HG03378 (cell line): ENCODE measurements at regions not wholly inside any gene's neighbourhood (a gene's known extent, or its start where the extent isn't known, plus 50 kb on each side); places are given as distances from the start of the nearest gene placed in this dataset.

Source experiments
- ATAC-seq: cut with Tn5 transposase; IDR thresholded peaks from one replicate; pipeline ENCODE4 v1.9.1; 2021; ENCODE audit warnings: mild to moderate bottlenecking, moderate library complexity; ENCODE audit not compliant: unreplicated experiment

DNA sequence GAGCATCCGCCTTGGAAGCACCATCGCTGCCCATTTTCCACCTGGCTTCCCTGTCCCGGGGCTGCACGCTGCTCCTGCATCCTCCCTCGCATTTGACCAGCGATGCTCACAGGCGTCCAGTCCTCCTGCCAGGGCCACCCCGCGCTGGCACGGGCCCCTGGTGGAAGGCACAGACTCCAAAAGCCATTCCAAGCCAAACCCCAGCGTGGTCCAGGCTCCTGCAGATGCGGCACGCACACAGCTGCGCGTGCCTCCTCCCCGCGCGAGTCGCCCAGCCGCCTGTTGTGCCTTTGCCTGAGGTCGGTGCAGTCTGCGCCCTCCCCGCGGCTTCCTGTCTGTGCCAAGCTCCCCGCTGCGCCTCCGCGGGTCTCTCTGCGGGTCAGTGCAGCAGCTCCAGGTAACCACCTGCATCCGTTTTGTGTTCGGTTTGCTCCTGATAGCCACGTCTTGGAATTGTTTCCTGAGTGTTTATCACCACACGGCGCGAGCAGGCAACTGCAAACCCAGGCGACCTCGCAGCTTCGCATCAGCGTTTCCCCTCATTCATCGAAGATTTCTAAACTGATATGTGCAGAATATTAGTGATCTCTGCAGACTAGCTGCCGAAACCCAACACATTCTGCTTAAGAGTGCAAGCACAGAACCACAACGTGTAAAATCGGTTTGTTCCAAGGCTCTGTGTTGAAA is 65.2 kb upstream of the SALL3 start:
- no peak for ATAC-seq

DNA sequence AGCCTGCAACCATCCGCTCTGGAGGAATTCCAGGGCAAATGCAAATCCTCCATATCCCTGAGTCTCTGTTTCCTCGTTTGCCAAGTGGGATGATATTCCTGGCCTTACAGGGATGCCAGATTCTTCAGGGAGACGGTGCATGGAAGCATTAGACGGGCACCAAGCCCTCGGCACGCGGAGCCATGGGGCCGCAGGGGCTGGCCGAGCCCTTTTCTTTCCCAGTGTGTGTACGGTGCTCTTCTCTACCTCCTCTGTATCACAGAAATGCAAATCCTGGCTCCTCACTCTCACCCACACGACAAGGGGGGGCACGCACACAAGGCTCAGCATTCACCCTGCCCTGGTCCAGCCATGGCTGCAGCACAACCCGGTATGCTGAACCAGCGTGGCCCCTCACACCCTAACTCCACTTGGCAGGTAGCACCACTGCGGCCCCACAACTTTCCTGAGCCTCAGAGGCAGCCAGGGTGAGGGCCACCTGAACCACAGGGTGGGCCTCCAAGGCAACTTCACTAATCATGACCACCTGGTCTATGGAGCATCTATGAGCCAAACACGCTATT is 64.1 kb upstream of the SALL3 start:
- no peak for ATAC-seq

DNA sequence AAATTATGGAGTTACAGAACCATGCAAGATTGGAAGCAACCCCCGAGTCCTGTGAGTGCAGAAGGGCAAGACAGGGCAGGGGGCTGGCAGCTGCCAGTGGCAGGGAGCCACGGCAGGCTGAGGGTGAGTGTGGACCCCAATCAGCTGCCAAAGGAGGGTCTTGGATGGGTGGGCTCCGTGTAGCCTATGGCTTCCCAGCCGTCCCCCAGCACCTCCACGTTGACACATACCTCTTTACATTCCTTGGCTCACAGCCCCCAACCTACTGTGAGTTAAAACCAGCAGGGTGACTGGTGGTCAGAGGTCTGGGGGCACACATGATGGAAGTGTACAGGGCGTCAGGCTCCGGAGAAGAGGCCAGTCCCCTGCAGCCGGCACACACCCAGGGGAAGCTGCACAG is 60.9 kb upstream of the SALL3 start:
- ATAC-seq: no peak

DNA sequence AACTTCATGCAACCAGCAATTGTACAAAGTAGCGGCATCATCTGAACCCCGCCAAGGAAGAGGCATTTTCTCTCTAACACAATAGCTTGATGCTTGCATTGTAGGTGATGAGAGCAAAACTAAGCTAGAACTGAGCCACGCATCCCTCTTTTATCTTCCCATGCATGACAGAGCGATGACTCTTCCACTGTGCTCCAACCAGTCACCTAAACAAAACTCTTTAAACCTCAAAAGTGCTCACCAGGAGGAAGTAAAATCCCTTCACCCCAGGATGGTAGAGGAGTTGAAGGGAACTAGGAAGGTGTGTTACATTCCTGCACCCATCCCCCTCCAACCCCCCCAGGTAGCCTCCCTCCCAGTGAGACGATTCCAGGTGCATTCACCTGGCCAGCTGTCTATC is 59.7 kb upstream of the SALL3 start:
- no peak for ATAC-seq

DNA sequence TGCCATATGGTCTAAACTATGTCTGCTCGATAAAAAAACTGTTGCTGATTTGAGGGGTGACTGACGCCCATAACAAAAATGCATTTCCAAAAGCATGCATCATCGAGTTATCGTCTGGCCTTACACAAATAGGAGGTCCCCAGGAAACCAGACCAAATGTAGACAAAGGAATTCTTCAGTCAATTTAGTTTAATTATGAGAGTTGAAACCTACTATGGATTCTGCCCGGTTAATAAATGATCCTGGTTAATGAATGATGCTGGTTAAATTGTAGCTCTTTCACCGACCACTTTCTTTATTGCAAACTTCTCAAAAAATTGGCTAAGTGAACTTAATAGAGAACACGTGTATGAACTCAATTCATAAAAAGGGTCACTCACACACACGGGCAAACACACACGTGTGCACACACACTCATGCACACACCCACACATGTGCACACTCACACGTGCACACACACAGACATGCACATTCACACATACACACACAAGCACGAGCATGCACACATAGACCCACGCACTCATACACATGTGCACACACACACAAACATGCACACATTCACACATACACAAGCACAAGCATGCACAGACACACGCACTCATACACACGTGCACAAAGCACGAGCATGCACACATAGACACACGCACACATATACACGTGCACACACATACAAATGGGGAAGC is 59.0 kb upstream of the SALL3 start:
- no peak for ATAC-seq

DNA sequence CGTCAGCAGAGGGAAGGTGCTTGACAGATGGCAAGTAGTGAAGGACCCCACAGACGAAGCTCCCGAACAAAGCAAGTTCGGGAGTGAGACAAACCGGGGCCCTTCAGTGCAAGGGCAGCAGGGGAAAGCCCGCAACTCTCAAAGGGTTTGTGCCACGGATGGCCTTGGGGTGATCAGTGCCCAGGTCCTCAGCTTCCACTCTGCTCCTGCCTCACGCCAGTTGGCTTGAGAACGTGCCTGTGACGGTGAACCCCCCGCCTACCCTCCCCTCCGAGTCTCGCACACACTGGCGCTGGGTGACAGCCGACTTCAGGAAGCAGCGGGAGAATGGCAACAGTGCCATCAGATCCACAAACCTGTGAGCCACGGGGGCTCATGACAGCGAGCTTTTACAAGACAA is 56.8 kb upstream of the SALL3 start:
- ATAC-seq: no peak

DNA sequence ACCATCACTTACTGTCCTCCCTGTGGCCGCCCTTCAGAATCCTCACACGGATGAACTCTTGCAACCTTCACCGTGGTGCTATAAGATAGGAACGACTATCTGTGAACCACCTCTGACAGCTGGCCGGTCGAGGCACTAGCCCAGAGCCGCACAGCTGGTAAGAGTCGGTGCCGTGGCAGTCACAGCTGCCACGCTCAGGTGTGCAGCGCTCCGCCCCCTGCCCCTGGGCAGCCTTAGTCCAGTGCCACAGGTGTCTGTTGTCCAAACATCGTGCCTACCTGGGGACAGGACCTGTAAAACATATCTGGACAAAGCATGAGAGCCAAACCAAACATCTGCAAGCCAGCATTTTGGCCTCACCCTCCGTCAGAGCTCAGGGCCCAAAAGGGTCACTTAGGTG is 55.3 kb upstream of the SALL3 start:
- no peak for ATAC-seq

DNA sequence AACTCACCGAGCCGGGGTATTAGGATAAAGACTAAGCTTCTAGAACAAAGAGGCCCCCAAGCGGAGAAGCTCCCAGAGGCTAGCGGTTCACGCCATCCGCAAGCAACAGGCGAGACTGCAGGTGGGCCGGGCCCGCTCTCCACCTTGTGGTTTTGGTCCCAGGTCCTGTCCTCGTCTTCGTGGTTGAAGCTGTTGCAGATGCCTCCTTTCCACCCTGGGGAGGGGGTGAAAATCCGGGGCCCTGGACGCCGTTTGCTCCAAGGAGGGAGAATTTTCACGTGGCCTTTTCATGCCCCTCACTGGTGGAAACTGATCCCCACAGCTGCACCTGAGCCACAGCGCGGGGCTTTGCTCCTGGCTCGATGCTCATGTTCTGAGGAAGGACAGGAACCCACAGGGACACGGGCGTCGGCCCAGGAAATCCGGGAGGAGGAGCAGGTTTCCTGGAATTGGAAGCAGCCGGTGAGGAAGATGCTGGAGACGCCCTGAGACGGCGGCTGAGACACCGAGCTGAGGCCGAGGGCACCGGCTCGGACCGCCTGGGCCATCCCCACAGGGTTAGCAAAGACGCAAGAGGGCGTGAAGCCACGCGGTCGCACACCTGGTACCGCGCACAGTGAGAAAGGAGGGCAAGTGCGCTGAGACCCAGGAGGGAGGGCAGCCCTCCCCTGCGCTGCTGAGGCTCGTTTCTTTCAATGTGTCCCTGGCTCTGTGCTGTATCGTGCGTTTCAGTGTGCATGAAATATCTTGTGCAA is 54.7 kb upstream of the SALL3 start:
- no peak for ATAC-seq

DNA sequence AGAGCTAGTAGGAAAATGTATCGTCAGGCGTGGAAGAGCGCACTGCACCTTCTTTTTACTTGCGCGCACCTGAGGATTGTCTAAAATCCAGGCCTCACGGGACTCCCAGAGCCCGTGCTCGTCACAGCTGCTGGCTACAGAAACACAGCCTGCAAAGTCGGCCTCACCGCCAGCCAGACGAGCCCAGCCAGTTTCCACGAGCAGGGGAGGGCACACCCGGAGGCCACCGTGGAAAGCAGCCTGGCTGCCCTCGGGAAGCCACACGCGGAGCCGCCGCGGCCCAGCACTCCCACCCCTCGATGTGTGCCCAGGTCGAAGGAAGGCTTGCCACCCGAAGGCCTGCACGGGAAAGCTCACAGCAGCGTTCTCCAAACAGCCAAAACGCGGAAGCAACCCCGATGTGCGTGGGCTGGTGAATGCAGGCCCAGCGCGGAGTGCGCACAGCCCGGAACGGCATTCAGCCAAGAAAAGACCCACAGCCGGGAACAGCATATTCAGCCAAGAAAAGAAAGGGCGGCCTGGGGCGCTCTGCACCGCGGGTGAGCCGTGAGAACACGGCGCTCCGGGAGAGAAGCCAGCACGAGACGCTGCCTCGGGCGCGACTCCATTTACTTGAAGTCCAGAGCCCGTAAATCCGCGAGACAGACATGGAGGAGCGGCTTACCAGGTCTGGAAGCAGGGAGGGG is 53.9 kb upstream of the SALL3 start:
- ATAC-seq: no peak

DNA sequence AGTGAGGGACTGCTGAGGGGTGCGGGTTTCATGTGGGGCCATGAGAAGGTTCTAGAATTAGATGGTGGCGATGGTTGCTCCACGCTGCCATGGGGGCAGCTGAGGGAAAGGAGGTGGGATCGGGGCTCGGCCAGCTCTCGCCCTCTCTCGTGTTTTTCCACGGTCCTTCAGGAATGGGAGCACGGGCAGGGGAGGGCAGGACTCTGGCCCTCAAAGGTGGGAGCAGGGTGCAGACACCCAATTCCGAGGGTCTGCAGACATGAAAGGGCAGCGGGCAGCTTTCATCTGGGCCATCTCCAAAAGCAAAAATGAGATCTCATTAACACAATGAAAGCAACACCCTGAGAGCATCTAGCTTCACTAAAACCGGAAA is 53.4 kb upstream of the SALL3 start:
- no peak for ATAC-seq

DNA sequence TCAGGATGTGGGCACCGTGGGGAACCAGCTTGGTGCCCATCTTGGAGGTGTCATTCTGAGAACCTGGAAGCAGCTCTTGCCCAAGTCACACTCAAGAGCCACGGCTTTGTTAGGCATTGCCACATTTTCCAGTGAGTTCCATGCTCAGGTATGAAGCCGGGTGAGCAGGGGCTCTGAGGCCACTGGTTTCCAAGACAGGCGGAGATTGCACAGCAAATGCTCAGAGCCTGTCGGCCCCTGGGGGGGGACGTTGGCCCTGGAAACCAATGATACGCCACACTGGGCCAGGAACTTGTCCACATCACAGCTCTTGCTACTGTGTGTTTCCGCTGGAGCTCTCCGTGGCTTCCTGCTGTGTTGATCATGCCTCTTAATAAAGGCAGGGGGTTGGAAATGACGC is 52.5 kb upstream of the SALL3 start:
- ATAC-seq: no peak

DNA sequence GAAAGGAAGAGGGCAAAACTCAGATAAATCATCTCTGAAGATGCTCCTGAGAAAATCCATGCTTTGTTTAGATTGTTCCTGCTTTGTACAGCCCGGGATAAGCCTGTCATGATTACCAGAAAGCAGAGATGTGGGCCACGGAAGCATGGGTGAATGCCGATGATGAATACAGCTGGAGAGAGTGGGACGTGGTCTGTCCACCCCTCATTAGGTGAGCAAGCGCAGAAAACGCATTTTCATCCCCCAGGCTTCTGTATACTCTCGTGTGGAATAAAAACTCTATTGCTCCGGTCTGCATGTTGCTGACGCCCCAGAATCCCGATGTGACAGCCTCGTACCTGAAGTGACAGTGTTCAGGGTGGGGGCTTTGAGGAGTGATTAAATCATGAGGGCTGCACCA is 52.0 kb upstream of the SALL3 start:
- no peak for ATAC-seq

DNA sequence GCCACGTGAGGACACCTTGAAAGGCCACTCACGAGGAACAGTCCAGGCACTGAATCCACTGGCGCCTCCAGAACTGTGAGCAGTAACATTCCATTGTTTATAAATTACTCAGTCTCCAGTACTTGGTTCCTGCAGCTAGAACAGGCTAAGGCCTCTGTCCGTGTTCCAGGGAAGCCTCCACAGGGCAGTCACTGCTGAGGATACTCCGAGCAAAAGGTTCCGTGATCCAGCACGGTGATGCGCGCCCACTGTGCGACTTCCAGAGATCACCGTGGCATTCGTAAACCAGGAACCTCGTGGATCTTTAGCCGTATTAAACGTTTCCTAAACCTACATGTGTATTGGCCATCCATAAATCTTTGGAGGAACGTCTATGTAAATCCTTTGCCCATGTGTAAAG is 51.5 kb upstream of the SALL3 start:
- ATAC-seq: no peak

DNA sequence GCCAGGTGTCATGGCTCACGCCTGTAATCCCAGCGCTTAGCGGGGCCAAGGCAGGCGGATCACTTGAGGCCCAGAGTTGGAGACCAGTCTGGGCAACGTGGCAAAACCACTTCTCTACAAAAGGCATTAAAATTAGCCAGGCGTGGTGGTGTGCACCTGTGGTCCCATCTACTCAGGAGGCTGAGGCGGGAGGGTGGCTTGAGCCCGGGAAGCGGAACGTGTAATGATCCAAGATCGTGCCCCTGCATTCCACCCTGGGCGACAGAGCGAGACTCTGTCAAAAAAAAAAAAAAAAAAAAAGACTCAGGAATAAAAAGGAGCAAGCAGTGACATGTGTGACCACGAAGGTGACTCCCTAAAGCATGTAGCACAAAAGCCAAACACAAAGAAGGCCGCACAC is 50.1 kb upstream of the SALL3 start:
- ATAC-seq: no peak
